ENCODE measurements at regions not wholly inside any gene's neighbourhood (a gene's known extent, or its start where the extent isn't known, plus 50 kb on each side); places are given as distances from the start of the nearest gene placed in this dataset.

DNA sequence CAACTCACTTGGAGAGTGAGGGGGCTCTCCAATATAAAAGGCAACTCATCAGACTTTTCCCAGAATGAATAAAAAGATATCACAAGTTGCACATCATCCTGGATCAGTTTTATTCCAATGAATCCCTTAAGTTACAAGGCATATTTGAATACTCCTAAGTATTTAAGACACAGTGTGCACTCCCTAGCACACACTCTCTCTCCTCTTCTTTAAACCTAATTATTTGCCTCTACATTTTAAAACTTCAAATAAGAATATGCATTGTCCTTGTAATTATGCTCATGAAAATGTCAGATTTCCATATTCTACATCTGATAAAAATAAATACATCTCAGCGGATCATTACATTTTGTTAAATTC lies 273.6 kb downstream of the ADGB start:
- TF ChIP-seq, protein P1, sequence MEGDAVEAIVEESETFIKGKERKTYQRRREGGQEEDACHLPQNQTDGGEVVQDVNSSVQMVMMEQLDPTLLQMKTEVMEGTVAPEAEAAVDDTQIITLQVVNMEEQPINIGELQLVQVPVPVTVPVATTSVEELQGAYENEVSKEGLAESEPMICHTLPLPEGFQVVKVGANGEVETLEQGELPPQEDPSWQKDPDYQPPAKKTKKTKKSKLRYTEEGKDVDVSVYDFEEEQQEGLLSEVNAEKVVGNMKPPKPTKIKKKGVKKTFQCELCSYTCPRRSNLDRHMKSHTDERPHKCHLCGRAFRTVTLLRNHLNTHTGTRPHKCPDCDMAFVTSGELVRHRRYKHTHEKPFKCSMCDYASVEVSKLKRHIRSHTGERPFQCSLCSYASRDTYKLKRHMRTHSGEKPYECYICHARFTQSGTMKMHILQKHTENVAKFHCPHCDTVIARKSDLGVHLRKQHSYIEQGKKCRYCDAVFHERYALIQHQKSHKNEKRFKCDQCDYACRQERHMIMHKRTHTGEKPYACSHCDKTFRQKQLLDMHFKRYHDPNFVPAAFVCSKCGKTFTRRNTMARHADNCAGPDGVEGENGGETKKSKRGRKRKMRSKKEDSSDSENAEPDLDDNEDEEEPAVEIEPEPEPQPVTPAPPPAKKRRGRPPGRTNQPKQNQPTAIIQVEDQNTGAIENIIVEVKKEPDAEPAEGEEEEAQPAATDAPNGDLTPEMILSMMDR (IDR thresholded peaks at IDR 0.05), result no peak
- no peak for TF ChIP-seq POLR2AphosphoS5 (IDR thresholded peaks at IDR 0.05)
